Epithelial cell of proximal tubule (primary cell): ENCODE measurements at regions not wholly inside any gene's neighbourhood (a gene's known extent, or its start where the extent isn't known, plus 50 kb on each side); places are given as distances from the start of the nearest gene placed in this dataset.

Source experiments
- DNase-seq: peaks from one replicate; pipeline ENCODE4 v3.0.0-alpha.2; 2011; ENCODE audit warnings: low read depth
- H3K4me3 ChIP-seq: 2 replicates; pipeline ENCODE4 v1.5.1; 2011; ENCODE audit warnings: low read depth, mild to moderate bottlenecking, low read length
- CTCF ChIP-seq: conservative IDR thresholded peaks from 2 replicates; pipeline ENCODE4 v1.5.1; 2012; ENCODE audit warnings: low read depth, mild to moderate bottlenecking, low read length

GRCh38 chr18:41600693-41601391, 354.2 kb upstream of the PIK3C3 start:
- H3K4me3 ChIP-seq: no peak overlapping the region
- TF ChIP-seq CTCF: no peak
- no peak for DNase-seq

GRCh38 chr18:41599466-41599865, 355.6 kb upstream of the PIK3C3 start:
- no peak overlapping the region for H3K4me3 ChIP-seq
- no peak for TF ChIP-seq CTCF

GRCh38 chr18:41594582-41594981, 360.5 kb upstream of the PIK3C3 start:
- DNase-seq: no peak
- no peak overlapping the region for H3K4me3 ChIP-seq
- no peak for TF ChIP-seq CTCF

More at GRCh38 chr18:41599466-41599865, 355.6 kb upstream of the PIK3C3 start:
- DNase-seq: no peak

- no peak for TF ChIP-seq CTCF
- DNase-seq: no peak
- no peak overlapping the region for H3K4me3 ChIP-seq
Observed at GRCh38 chr18:41593171-41593675, 361.8 kb upstream of the PIK3C3 start.

- no peak for DNase-seq
- no peak overlapping the region for H3K4me3 ChIP-seq
- no peak for TF ChIP-seq CTCF
Observed at GRCh38 chr18:41587976-41588375, 367.1 kb upstream of the PIK3C3 start.

GRCh38 chr18:41585512-41585911, 369.5 kb upstream of the PIK3C3 start:
- DNase-seq: no peak
- no peak for TF ChIP-seq CTCF
- H3K4me3 ChIP-seq: no peak overlapping the region

GRCh38 chr18:41579185-41579584, 375.8 kb upstream of the PIK3C3 start:
- TF ChIP-seq CTCF: no peak
- no peak for DNase-seq
- no peak overlapping the region for H3K4me3 ChIP-seq
